K562 (cell line): ENCODE measurements at regions not wholly inside any gene's neighbourhood (a gene's known extent, or its start where the extent isn't known, plus 50 kb on each side); places are given as distances from the start of the nearest gene placed in this dataset.
"Not testable (repeated sequence)": the region's sequence is repeated elsewhere in the genome, so short reads cannot be mapped to it uniquely, and the experiment has no call there.

Experiments
- ATAC-seq: fragments of 200-7000 bp; cut with Tn5 transposase; 3 replicates; pipeline ENCODE4 v1.9.1; 2020; ENCODE audit warnings: moderate library complexity
- BruUV-seq: library from RNA; stranded (reverse); fragments of 400-500 nt; replicated peaks from 2 replicates; lab custom pipeline; 2021; lab: Mats Ljungman, UMichigan
- CTCF ChIA-PET: fragments of 300-600 bp; formaldehyde crosslinking; extraction: SDS; loops from one replicate; lab custom pipeline; 2021; ENCODE audit warnings: low intra/inter-chr PET ratio; lab: Yijun Ruan, JAX
- POLR2A ChIA-PET: fragments of 300-600, 350-650 bp; sonication (Branson Sonifier 250); formaldehyde crosslinking; extraction: SDS; loops from one replicate; lab custom pipeline; 2021; ENCODE audit warnings: antibody characterized with exemption, inconsistent platforms; lab: Yijun Ruan, JAX
- DNase-seq, 4 experiments: peaks; one replicate each; pipeline versions ENCODE4 v3.0.0 to v3.0.0-alpha.2; 2011 to 2018; ENCODE audit warnings: low spot score in 3 of 4, mixed read lengths in 3 of 4; ENCODE audit errors: extremely low read depth in 1 of 4
- FAIRE-seq: peaks from 2 replicates; lab custom pipeline; 2011; peaks lifted over from hg19 to GRCh38; lab: Jason Lieb, UNC
- H2AFZ ChIP-seq: 2 replicates; pipeline ENCODE4 v1.6.0; 2011; ENCODE audit warnings: low read depth, low read length, control low read depth, inconsistent platforms
- H3K27ac ChIP-seq: fragments of 200-600 bp; 3 replicates; pipeline ENCODE4 v1.8.0; 2011; ENCODE audit warnings: low read depth, mild to moderate bottlenecking, control low read depth, inconsistent platforms, low read length, moderate library complexity, mixed read lengths; ENCODE audit errors: extremely low read depth
- H3K27me3 ChIP-seq, 2 experiments: fragments of 300-600 bp in 1 of 2; 2 replicates in 1 of 2; 3 replicates in 1 of 2; pipeline versions ENCODE4 v1.6.0 to v1.8.0; 2011; ENCODE audit warnings: inconsistent platforms in 2 of 2, low read length in 2 of 2, mild to moderate bottlenecking in 1 of 2, mixed read lengths in 1 of 2, moderate library complexity in 1 of 2; ENCODE audit not compliant: control insufficient read depth in 2 of 2, insufficient read depth in 2 of 2
- H3K36me3 ChIP-seq: fragments of 300-600 bp; 3 replicates; pipeline ENCODE4 v1.8.0; 2011; ENCODE audit warnings: mild to moderate bottlenecking, low read length, inconsistent platforms; ENCODE audit not compliant: control insufficient read depth, insufficient read depth
- H3K4me1 ChIP-seq, 2 experiments: fragments of 200-600 bp in 1 of 2; replicated peaks in 1 of 2; 2 replicates in 1 of 2; 3 replicates in 1 of 2; pipeline versions ENCODE4 v1.5.1 to v1.8.0; 2011; ENCODE audit warnings: inconsistent platforms in 2 of 2, low read length in 2 of 2, mild to moderate bottlenecking in 1 of 2, mixed read lengths in 1 of 2, moderate library complexity in 1 of 2; ENCODE audit not compliant: control insufficient read depth in 2 of 2, insufficient read depth in 2 of 2
- H3K4me2 ChIP-seq: 2 replicates; pipeline ENCODE4 v1.6.1; 2011; ENCODE audit warnings: low read length, control low read depth, inconsistent platforms, mixed read lengths; ENCODE audit not compliant: insufficient read depth
- H3K4me3 ChIP-seq: fragments of 200-600 bp; sonication (generic), shearing (Covaris generic); 2 replicates; pipeline ENCODE4 v1.5.1; 2016; ENCODE audit warnings: control low read depth, inconsistent platforms
- H3K79me2 ChIP-seq: fragments of 200-600 bp; 3 replicates; pipeline ENCODE4 v1.8.0; 2011; ENCODE audit warnings: low read length, inconsistent platforms; ENCODE audit not compliant: control insufficient read depth, insufficient read depth
- H3K9ac ChIP-seq, 2 experiments: 2 replicates each; pipeline versions ENCODE4 v1.6.0 to v1.6.1; 2011; ENCODE audit warnings: low read depth in 2 of 2, low read length in 2 of 2, control low read depth in 1 of 2, inconsistent platforms in 1 of 2, mild to moderate bottlenecking in 1 of 2, mixed read lengths in 1 of 2; ENCODE audit not compliant: insufficient read depth in 1 of 2
- H3K9me1 ChIP-seq: one replicate; pipeline ENCODE4 v1.6.0; 2011; ENCODE audit warnings: inconsistent platforms, mild to moderate bottlenecking, low read length, moderate library complexity; ENCODE audit not compliant: control insufficient read depth, insufficient read depth
- H3K9me3 ChIP-seq: replicated peaks from 2 replicates; pipeline ENCODE4 v1.5.1; 2011; ENCODE audit warnings: low read depth, low read length, inconsistent platforms; ENCODE audit not compliant: control insufficient read depth, insufficient read depth
- H4K20me1 ChIP-seq: replicated peaks from 2 replicates; pipeline ENCODE4 v1.6.1; 2011; ENCODE audit warnings: low read length, inconsistent platforms, mixed read lengths; ENCODE audit not compliant: control insufficient read depth, insufficient read depth
- CCAR2 ChIP-seq: fragments of 200-400 bp; formaldehyde crosslinking; IDR thresholded peaks from 2 replicates; pipeline ENCODE4 v1.6.1; 2017; ENCODE audit warnings: mild to moderate bottlenecking, low read depth, low read length
- COPS2 ChIP-seq: fragments of 450-650 bp; conservative IDR thresholded peaks from 2 replicates; pipeline ENCODE4 v1.6.1; 2016; ENCODE audit warnings: mild to moderate bottlenecking, moderate library complexity
- CREB5 ChIP-seq: fragments of 250-450 bp; sonication (Bioruptor Pico); IDR thresholded peaks from 2 replicates; pipeline ENCODE4 v1.5.0; 2020; ENCODE audit warnings: mild to moderate bottlenecking
- CXXC5 ChIP-seq: fragments of 250-450 bp; sonication (Bioruptor Pico); IDR thresholded peaks from 2 replicates; pipeline ENCODE4 v1.8.0; 2022; ENCODE audit warnings: inconsistent platforms, mild to moderate bottlenecking, moderate library complexity
- E2F3 ChIP-seq: fragments of 250-450 bp; sonication (Bioruptor Pico); IDR thresholded peaks from 2 replicates; pipeline ENCODE4 v1.4.0; 2020; ENCODE audit warnings: mild to moderate bottlenecking
- MBD1 ChIP-seq: fragments of 250-450 bp; sonication (Bioruptor Pico); IDR thresholded peaks from 2 replicates; pipeline ENCODE4 v1.8.0; 2022; ENCODE audit warnings: inconsistent platforms
- PYGO2 ChIP-seq: fragments of 450-650 bp; IDR thresholded peaks from 2 replicates; pipeline ENCODE4 v1.6.1; 2016; ENCODE audit warnings: mild to moderate bottlenecking, missing genetic modification characterization, moderate library complexity, missing compliant biosample characterization
- ZNF785 ChIP-seq: fragments of 250-450 bp; sonication (Bioruptor Pico); IDR thresholded peaks from 2 replicates; pipeline ENCODE4 v1.4.0; 2020; ENCODE audit warnings: mild to moderate bottlenecking
- WGBS: fragments of 100-300 bp; shearing (Covaris generic); methylation state at CpG from one replicate; pipeline ENCODE4 v1.1.6; 2016; ENCODE audit warnings: low coverage, mixed read lengths; ENCODE audit not compliant: insufficient coverage; ENCODE audit errors: missing lambda C conversion rate; 5-methylcytosine and 5-hydroxymethylcytosine counted together
- in situ Hi-C: fragments of 300-500 bp; cut with MboI; formaldehyde crosslinking; loops from 4 replicates; pipeline ENCODE4 v1.15.0; 2018; ENCODE audit warnings: inconsistent platforms, mixed read lengths
- intact Hi-C: fragments of 100-400 bp; cut with micrococcal nuclease; formaldehyde crosslinking; loops from 2 replicates; pipeline ENCODE4 v1.14.2; 2022

- BruUV-seq: no TSS peak
Measured at GRCh38 chr10:9268176-9268575, 1213.7 kb downstream of the GATA3 start.

GRCh38 chr10:9273126-9273833 is 1218.8 kb downstream of the GATA3 start:
- ATAC-seq, H2AFZ ChIP-seq, DNase-seq, intact Hi-C loops, H3K9me3 ChIP-seq, H3K27me3 ChIP-seq, H4K20me1 ChIP-seq, H3K4me1 ChIP-seq, H3K4me3 ChIP-seq, FAIRE-seq, in situ Hi-C loops, H3K27ac ChIP-seq, H3K9ac ChIP-seq, CTCF ChIA-PET, H3K4me2 ChIP-seq, H3K36me3 ChIP-seq, POLR2A ChIA-PET, H3K79me2 ChIP-seq, BruUV-seq, H3K9me1 ChIP-seq: not testable (repeated sequence)
- WGBS: 11% methylated on average over 11 of the region's 61 CpGs

More at GRCh38 chr10:9268176-9268575, 1213.7 kb downstream of the GATA3 start:
- Histone ChIP-seq H3K27me3 (no peaks in the 10 kb centered on the region), H3K9me3 (no peaks in the 10 kb centered on the region), H3K79me2 (no peaks in the 10 kb centered on the region), H3K36me3 (no peaks in the 10 kb centered on the region), H3K4me2 (no peak overlapping the region), H3K27ac (no peak overlapping the region), H2AFZ (no peak overlapping the region)
- in situ Hi-C loops (no loop called here), intact Hi-C loops (no loop called here)
- POLR2A ChIA-PET: no interaction called here
- DNase-seq (no peak), FAIRE-seq (no peak)
- CTCF ChIA-PET: no interaction called here
- TF ChIP-seq CREB5: no peak
- TF ChIP-seq CCAR2: no peak
- TF ChIP-seq ZNF785 (CRISPR knock-in tag): no peak
- no peak for TF ChIP-seq MBD1 (CRISPR knock-in tag)
- TF ChIP-seq PYGO2 (tag): no peak
- TF ChIP-seq COPS2: no peak
- no peak for TF ChIP-seq CXXC5 (CRISPR knock-in tag)
- no peak for TF ChIP-seq E2F3 (CRISPR knock-in tag)
- TF ChIP-seq, all 486 proteins: peak for 0
- 1% methylated on average over 5 of the region's 5 CpGs for WGBS
- H3K9me1 ChIP-seq: no peaks in the 10 kb centered on the region
- no peak overlapping the region for H3K9ac ChIP-seq
- H4K20me1 ChIP-seq: no peaks in the 10 kb centered on the region
- no peak overlapping the region for H3K4me3 ChIP-seq
- no peak for ATAC-seq
- H3K4me1 ChIP-seq: no peaks in the 10 kb centered on the region
